ENCODE measurements at regions not wholly inside any gene's neighbourhood (a gene's known extent, or its start where the extent isn't known, plus 50 kb on each side); places are given as distances from the start of the nearest gene placed in this dataset.

GRCh38 chr5:119789406-119790117 is 160.2 kb downstream of the FAM170A start:
- Histone ChIP-seq H3K36me3 (ENCODE audit: control insufficient read depth, insufficient read depth, low read length) (no peaks in the 10 kb centered on the region), H3K4me1 (ENCODE audit: control insufficient read depth, insufficient read depth, low read length) (peaks cover 4% of the 10 kb centered on the region), H3K27me3 (ENCODE audit: control insufficient read depth, insufficient read depth, low read length) (no peaks in the 10 kb centered on the region), H3K9me3 (replicated peaks; ENCODE audit: control insufficient read depth, low read depth, low read length) (no peaks in the 10 kb centered on the region), H3K27ac (ENCODE audit: low read length) (peak overlapping the region; percentile 60), H3K4me3 (ENCODE audit: low read length) (no peak overlapping the region)
- DNase-seq, result peak; percentile 56
- WGBS (ENCODE audit: insufficient coverage), result no CpG with 5 or more reads among the region's 2 CpGs

DNA sequence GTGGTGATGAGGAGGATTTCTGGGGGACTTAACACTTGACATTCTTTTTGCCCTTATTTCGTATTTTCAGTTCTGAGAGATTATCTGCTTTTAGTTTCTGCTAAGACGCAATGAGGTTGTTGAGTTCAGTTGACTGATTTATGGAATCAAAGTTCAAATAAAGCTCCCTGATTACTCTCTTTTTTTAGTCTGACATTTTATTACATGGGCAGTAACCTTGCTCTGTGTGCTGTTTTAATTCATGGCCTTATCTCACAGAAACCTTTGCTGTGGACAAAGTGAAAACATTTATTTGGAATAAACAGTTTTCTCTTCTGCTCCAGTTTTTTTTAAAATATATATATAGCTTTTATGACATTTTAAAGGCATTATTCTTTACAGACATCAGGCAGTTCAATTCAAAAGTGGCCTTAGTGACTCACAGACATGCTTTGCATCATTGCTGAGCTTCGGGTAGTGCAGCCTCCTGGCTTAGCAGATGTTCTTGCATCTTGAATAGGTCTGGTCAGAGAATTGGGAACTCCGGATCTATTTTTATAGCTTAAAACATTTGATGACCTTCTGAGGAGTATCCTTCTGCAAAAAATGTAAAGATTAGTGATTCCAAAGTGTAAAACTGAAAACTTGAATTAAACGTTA is 162.9 kb downstream of the FAM170A start:
- Histone ChIP-seq H3K4me1 (ENCODE audit: control insufficient read depth, insufficient read depth, low read length) (peaks cover 4% of the 10 kb centered on the region), H3K27me3 (ENCODE audit: control insufficient read depth, insufficient read depth, low read length) (no peaks in the 10 kb centered on the region), H3K27ac (ENCODE audit: low read length) (no peak overlapping the region), H3K36me3 (ENCODE audit: control insufficient read depth, insufficient read depth, low read length) (no peaks in the 10 kb centered on the region), H3K9me3 (replicated peaks; ENCODE audit: control insufficient read depth, low read depth, low read length) (no peaks in the 10 kb centered on the region), H3K4me3 (ENCODE audit: low read length) (no peak overlapping the region)
- WGBS (ENCODE audit: insufficient coverage), result 0% methylated on average over 1 of the region's 5 CpGs
- DNase-seq, result peak; percentile 7

GRCh38 chr5:119795768-119796167 is 166.4 kb downstream of the FAM170A start:
- Histone ChIP-seq H3K36me3 (ENCODE audit: control insufficient read depth, insufficient read depth, low read length) (no peaks in the 10 kb centered on the region), H3K4me1 (ENCODE audit: control insufficient read depth, insufficient read depth, low read length) (no peaks in the 10 kb centered on the region), H3K27ac (ENCODE audit: low read length) (no peak overlapping the region), H3K27me3 (ENCODE audit: control insufficient read depth, insufficient read depth, low read length) (no peaks in the 10 kb centered on the region), H3K4me3 (ENCODE audit: low read length) (no peak overlapping the region), H3K9me3 (replicated peaks; ENCODE audit: control insufficient read depth, low read depth, low read length) (no peaks in the 10 kb centered on the region)
- WGBS (ENCODE audit: insufficient coverage), result 71% methylated on average over 2 of the region's 2 CpGs
- no peak for DNase-seq

- Histone ChIP-seq H3K36me3 (ENCODE audit: control insufficient read depth, insufficient read depth, low read length) (no peaks in the 10 kb centered on the region), H3K4me1 (ENCODE audit: control insufficient read depth, insufficient read depth, low read length) (no peaks in the 10 kb centered on the region), H3K27ac (ENCODE audit: low read length) (no peak overlapping the region), H3K9me3 (replicated peaks; ENCODE audit: control insufficient read depth, low read depth, low read length) (no peaks in the 10 kb centered on the region), H3K27me3 (ENCODE audit: control insufficient read depth, insufficient read depth, low read length) (no peaks in the 10 kb centered on the region), H3K4me3 (ENCODE audit: low read length) (no peak overlapping the region)
- no CpG with 5 or more reads among the region's 2 CpGs for WGBS (ENCODE audit: insufficient coverage)
- DNase-seq, result no peak
Measured at GRCh38 chr5:119801570-119801969, 172.2 kb downstream of the FAM170A start.

DNA sequence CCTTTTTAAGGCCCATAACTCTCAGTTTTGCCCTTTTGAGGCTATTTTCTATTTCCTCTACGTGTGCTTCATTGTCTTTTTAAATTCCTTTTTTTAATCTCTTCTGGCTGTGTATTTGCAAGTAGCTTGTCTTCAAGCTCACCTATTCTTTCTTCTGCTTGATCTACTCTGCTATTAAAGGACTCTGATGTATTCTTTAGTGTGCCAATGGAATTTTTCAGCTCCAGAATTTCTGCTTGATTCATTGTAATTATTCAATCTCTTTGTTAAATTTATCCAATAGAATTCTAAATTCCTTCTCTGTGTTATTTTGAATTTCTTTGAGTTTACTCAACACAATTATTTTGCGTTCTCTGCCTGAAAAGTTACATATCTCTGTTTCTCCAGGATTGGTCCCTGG is 178.7 kb downstream of the FAM170A start:
- DNase-seq, result no peak
- no CpG with 5 or more reads among the region's 2 CpGs for WGBS (ENCODE audit: insufficient coverage)
- H3K27ac ChIP-seq (ENCODE audit: low read length), result no peak overlapping the region
- no peak overlapping the region for H3K4me3 ChIP-seq (ENCODE audit: low read length)
- no peaks in the 10 kb centered on the region for H3K36me3 ChIP-seq (ENCODE audit: control insufficient read depth, insufficient read depth, low read length)
- H3K27me3 ChIP-seq (ENCODE audit: control insufficient read depth, insufficient read depth, low read length), result no peaks in the 10 kb centered on the region
- H3K9me3 ChIP-seq (replicated peaks; ENCODE audit: control insufficient read depth, low read depth, low read length), result peaks cover 12% of the 10 kb centered on the region
- H3K4me1 ChIP-seq (ENCODE audit: control insufficient read depth, insufficient read depth, low read length), result no peaks in the 10 kb centered on the region

- DNase-seq, result no peak
- H3K27me3 ChIP-seq (ENCODE audit: control insufficient read depth, insufficient read depth, low read length), result no peaks in the 10 kb centered on the region
- no peak overlapping the region for H3K27ac ChIP-seq (ENCODE audit: low read length)
- peaks cover 12% of the 10 kb centered on the region for H3K9me3 ChIP-seq (replicated peaks; ENCODE audit: control insufficient read depth, low read depth, low read length)
- no peak overlapping the region for H3K4me3 ChIP-seq (ENCODE audit: low read length)
- WGBS (ENCODE audit: insufficient coverage), result 100% methylated on average over 1 of the region's 2 CpGs
- H3K36me3 ChIP-seq (ENCODE audit: control insufficient read depth, insufficient read depth, low read length), result no peaks in the 10 kb centered on the region
- no peaks in the 10 kb centered on the region for H3K4me1 ChIP-seq (ENCODE audit: control insufficient read depth, insufficient read depth, low read length)
Measured at GRCh38 chr5:119808474-119808873, 179.1 kb downstream of the FAM170A start.

- Histone ChIP-seq H3K27me3 (ENCODE audit: control insufficient read depth, insufficient read depth, low read length) (no peaks in the 10 kb centered on the region), H3K27ac (ENCODE audit: low read length) (no peak overlapping the region)
Measured at GRCh38 chr5:119810217-119810616, 180.9 kb downstream of the FAM170A start.

DNA sequence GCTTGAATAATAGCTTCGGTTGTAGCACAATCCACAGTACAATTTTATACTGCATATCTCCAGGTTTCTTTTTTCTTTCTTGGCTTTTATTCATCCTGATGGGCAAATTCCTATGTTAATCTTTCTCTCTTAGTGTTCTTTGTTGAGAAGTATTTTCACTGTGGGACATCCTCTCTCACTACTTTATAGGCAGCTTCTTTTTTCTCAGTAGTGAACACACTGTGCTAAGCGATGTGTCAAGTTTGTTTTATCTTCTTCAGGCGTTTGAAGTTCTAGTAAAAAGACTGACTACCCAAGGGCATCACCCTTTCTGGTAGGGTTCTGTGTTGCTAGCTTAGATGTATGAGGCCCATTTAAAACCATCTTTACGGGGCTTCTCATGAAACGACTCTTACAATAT is 182.1 kb downstream of the FAM170A start:
- Histone ChIP-seq H3K4me3 (ENCODE audit: low read length) (no peak overlapping the region), H3K36me3 (ENCODE audit: control insufficient read depth, insufficient read depth, low read length) (no peaks in the 10 kb centered on the region), H3K9me3 (replicated peaks; ENCODE audit: control insufficient read depth, low read depth, low read length) (peaks cover 12% of the 10 kb centered on the region), H3K27me3 (ENCODE audit: control insufficient read depth, insufficient read depth, low read length) (no peaks in the 10 kb centered on the region), H3K27ac (ENCODE audit: low read length) (no peak overlapping the region), H3K4me1 (ENCODE audit: control insufficient read depth, insufficient read depth, low read length) (no peaks in the 10 kb centered on the region)
- no peak for DNase-seq
- no CpG with 5 or more reads among the region's 5 CpGs for WGBS (ENCODE audit: insufficient coverage)

More at GRCh38 chr5:119810217-119810616, 180.9 kb downstream of the FAM170A start:
- no peak for DNase-seq
- no peaks in the 10 kb centered on the region for H3K4me1 ChIP-seq (ENCODE audit: control insufficient read depth, insufficient read depth, low read length)
- no peaks in the 10 kb centered on the region for H3K36me3 ChIP-seq (ENCODE audit: control insufficient read depth, insufficient read depth, low read length)
- H3K9me3 ChIP-seq (replicated peaks; ENCODE audit: control insufficient read depth, low read depth, low read length), result peaks cover 12% of the 10 kb centered on the region
- H3K4me3 ChIP-seq (ENCODE audit: low read length), result no peak overlapping the region

DNA sequence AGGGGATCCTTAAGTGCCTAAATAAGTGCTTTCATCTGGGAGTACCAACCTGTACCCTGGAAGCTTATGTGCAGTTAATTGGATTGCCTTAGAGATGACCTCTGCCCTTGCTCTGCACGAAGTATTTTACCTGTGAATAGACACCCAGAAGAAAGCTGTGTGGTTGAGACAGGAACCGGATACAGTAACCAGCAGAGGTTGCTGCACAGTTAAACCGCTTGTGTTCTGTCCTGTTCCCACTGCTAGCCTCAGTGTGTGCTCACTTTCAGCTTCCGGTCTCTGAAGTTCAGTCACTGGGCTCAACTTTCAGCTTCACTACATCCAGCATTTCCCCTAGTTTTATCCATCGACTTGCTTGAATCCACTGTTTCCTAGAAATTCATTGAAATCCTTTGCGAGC is 185.3 kb downstream of the FAM170A start:
- Histone ChIP-seq H3K4me3 (ENCODE audit: low read length) (no peak overlapping the region), H3K27ac (ENCODE audit: low read length) (no peak overlapping the region), H3K9me3 (replicated peaks; ENCODE audit: control insufficient read depth, low read depth, low read length) (no peaks in the 10 kb centered on the region), H3K36me3 (ENCODE audit: control insufficient read depth, insufficient read depth, low read length) (no peaks in the 10 kb centered on the region), H3K27me3 (ENCODE audit: control insufficient read depth, insufficient read depth, low read length) (no peaks in the 10 kb centered on the region), H3K4me1 (ENCODE audit: control insufficient read depth, insufficient read depth, low read length) (no peaks in the 10 kb centered on the region)
- WGBS (ENCODE audit: insufficient coverage), result 71% methylated on average over 5 of the region's 6 CpGs
- DNase-seq, result no peak

DNA sequence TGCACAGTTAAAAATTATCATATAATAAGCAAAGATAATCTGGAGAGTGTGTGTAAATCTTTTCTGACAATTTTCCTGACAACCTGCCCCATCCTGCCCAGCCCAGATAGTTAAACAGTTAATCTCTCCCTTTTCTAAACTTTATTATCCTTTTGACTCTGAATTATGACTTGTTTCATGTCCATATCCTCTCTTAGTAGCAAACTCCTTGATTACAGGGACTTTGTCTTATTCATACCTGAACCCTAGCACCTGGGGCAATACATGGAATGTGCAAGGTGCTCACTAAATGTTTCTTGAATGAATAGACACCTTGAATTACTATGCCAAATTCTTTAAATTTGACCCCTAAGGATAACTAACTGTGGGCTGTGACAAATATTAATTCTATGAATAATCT is 186.7 kb downstream of the FAM170A start:
- Histone ChIP-seq H3K27me3 (ENCODE audit: control insufficient read depth, insufficient read depth, low read length) (no peaks in the 10 kb centered on the region), H3K4me1 (ENCODE audit: control insufficient read depth, insufficient read depth, low read length) (no peaks in the 10 kb centered on the region), H3K27ac (ENCODE audit: low read length) (no peak overlapping the region), H3K36me3 (ENCODE audit: control insufficient read depth, insufficient read depth, low read length) (no peaks in the 10 kb centered on the region), H3K9me3 (replicated peaks; ENCODE audit: control insufficient read depth, low read depth, low read length) (no peaks in the 10 kb centered on the region), H3K4me3 (ENCODE audit: low read length) (no peak overlapping the region)
- no peak for DNase-seq

All from muscle of leg (tissue), 3 donors.